GM12891 (cell line): ENCODE measurements at regions not wholly inside any gene's neighbourhood (a gene's known extent, or its start where the extent isn't known, plus 50 kb on each side); places are given as distances from the start of the nearest gene placed in this dataset.
"Not testable (repeated sequence)": the region's sequence is repeated elsewhere in the genome, so short reads cannot be mapped to it uniquely, and the experiment has no call there.

Source experiments
- DNase-seq: peaks from one replicate; pipeline ENCODE4 v3.0.0; 2011; ENCODE audit warnings: low spot score; ENCODE audit not compliant: insufficient read length
- FAIRE-seq: peaks from 2 replicates; lab custom pipeline; 2011; peaks lifted over from hg19 to GRCh38; lab: Jason Lieb, UNC

DNA sequence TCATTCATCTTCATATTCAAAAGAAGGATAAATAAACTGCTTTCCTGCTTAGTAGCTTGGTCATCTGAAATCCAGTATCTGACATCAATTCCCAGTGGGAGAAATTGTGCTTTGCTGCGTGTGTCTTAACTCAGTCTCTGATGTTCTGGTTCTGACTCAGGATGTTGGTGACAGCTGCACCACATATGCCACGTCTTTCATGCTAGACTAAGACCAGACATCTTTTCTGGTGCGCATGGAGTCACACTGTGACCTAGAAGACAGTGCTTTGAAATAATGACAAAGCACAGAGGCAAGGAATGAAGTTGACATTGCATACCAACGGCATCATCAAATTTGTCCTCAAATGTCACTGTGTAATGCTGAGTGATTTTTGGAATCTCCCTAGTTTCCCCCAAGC, 308.8 kb upstream of the PLGLB1 start:
- DNase-seq, FAIRE-seq: not testable (repeated sequence)

DNA sequence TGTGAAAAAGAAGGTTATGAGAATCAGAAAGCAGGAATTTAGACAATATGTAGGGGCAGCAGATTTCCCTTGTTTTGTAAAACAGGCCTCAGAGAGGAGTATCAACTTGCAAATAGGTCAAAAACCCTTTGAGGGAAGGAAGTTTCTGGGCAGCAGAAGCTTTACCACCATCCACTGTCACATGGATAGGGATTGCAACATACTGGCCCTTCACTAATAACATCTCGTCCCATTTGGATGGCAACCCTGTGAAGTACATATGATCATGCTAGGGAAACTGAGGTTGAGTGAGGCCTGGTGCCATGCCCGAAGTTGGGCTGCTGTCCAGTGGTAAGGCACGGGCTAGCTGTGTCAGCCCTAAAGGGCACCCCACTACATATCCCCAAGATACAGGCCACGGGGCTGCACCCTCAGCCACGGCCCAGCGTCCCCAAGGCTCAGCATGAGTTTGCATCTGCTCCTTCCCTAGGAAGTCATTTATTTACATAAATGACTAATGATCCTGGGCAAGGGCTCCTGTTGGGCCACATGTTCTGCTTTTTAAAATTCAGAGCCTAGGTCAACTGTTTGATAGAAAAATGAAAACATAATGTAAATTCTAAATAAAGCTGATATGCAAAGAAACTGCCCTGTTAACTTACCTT, 310.4 kb upstream of the PLGLB1 start:
- DNase-seq, FAIRE-seq: not testable (repeated sequence)

DNA sequence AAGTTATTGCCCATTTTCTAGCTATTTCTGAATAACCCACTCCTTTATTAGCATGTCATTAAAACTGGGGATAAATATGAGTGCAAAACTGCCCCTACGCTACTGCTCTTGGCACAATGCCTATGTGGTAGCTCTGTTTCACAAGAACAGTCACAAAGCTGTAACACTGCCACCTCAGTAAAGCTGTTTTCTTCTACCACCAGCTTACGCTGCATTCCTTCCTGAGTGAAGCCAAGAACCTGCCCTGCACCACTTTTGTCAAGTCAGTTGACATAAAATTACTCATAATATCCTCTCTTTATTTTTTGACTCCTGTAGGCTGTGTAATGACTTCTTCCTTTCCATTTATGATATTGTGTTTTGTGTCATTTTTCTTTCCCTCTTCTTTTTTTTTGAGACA, 313.2 kb upstream of the PLGLB1 start:
- FAIRE-seq, DNase-seq: not testable (repeated sequence)

GRCh38 chr2:87338998-87339397, 317.4 kb upstream of the PLGLB1 start:
- FAIRE-seq, DNase-seq: not testable (repeated sequence)

DNA sequence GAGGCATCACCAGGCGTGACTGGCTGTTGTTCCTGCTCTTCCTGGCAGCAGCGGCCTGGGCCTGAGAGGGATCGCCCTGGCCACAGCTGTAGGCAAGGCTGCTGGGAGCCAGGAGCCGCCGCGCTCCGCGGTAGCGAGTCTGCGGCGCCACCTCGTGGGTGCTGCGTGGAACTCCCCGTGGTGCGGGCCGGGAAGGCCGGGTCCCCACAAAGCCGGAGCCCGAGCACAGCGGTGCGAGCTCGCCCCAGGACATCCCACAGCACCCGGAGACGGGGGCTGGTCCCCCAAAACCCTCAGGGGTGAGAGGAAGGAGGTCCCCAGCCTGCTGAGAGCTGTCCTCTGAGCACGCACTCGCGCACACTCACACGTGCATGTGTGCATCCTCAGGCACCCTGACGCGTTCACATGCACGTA, 320.0 kb upstream of the PLGLB1 start:
- DNase-seq, FAIRE-seq: not testable (repeated sequence)

DNA sequence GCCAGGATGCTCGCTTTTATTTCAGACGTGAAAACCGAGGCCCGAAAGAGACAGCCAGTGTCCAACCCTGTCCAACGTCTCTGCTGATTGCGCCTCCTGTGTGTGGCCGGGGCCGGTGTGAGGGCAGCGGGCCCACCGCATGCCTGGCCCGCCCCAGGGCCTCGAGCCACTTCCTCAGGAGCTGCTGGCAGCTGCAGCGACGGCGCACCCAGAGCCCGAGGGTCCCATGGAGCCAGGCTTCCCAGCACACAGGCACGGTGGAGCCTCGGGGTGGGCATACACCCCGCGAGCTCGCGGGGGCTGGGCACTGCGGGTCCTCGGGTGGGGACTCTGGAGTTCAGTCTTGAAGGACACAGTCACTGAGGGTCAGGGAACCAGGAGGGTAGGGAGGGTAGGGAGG, 320.5 kb upstream of the PLGLB1 start:
- not testable (repeated sequence) for FAIRE-seq, DNase-seq

- FAIRE-seq, DNase-seq: not testable (repeated sequence)
Observed at GRCh38 chr2:87343347-87343746, 321.7 kb upstream of the PLGLB1 start.

DNA sequence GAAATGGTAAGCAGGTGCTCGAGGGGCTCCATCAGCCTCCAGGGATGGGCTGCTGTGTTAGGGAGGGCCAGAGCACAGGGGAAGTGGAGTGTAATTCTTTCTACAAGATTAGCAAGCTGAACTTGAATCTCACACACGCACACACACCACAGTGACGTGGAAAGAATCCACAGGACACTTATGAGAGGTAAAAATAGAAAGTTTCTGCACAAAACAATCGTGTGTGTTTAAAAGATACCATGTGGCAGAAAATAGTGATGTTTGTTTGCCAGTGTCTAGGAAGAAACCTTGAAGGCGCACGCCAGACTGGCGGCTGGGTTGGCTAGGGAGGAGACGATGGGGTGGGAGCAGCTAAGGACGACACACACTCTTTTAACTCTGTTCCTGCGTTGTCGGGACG, 323.6 kb upstream of the PLGLB1 start:
- DNase-seq, FAIRE-seq: not testable (repeated sequence)

GRCh38 chr2:87348556-87348955, 326.9 kb upstream of the PLGLB1 start:
- DNase-seq, FAIRE-seq: not testable (repeated sequence)

DNA sequence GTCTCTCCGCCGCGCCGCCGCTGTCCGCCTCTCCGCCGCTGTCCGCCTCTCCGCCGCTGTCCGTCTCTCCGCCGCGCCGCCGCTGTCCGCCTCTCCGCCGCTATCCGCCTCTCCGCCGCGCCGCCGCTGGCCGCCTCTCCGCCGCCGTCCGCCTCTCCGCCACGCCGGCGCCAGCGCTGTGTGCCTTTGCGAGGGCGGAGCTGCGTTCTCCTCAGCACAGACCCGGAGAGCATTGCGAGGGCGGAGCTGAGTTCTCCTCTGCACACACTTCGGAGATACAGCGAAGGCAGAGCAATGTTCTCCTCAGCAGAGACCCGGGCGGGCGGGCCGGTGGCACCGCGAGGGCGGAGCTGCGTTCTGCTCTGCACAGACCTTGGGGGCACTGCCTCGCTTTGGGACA, 327.4 kb upstream of the PLGLB1 start:
- DNase-seq, FAIRE-seq: not testable (repeated sequence)

DNA sequence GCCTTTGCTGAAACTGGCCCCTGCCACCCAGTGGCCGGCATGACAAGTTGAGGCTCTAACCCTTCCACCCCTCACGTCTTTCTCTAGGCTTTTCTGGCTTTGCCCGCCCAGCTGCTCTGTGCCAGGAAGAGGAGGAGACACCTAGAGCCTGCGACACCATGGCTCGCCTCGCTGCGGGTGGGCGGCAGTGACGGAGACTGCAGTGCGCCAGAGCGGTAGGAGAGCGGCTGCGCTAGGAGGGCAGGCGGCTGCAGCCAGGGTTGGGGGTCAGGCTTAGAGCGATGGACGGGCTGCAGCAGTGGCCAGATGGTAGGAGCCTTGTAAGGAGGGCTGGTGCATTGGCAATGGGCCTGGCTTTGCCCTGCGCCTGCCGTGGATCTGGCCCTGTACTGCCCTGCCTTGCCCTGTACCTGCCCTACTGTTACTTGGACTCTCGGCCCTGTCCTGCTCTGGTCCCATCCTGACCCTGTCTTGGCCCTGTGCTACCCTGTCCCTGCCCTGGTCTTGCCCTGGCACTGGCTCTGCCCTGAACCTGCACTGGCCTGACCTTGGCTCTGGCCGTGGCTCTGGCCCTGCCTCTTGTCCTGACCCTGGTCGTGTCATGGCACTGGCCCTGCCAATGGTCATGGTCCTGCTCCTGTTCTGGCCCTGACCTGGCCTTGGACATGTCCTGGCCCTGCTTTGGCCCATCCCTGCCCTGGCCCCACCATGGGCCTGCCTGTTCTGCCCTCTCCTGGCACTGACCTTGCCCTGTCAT, 330.7 kb upstream of the PLGLB1 start:
- FAIRE-seq, DNase-seq: not testable (repeated sequence)

DNA sequence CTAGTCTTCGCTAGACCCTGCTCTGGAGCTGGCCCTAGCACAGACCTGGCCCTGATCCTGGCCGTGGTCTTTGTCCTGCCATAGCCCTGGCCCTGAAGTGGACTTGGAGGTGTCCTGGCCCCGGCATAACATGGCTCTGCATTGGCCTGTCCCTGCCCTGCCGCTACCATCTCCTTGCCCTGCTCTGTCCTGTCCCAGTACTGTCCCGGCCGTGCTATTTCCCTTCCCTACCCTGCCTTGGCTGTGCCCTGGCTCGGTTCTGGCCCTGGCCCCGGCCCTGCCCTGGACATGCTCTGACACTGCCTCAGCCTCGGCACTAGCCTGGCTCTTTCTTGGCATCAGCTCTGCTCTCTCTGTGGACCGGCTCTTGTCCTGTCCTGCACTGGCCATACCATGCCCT, 331.8 kb upstream of the PLGLB1 start:
- not testable (repeated sequence) for FAIRE-seq, DNase-seq

- not testable (repeated sequence) for DNase-seq, FAIRE-seq
Observed at GRCh38 chr2:87354102-87354501, 332.5 kb upstream of the PLGLB1 start.

GRCh38 chr2:87360250-87360649, 338.6 kb upstream of the PLGLB1 start:
- not testable (repeated sequence) for DNase-seq, FAIRE-seq

- not testable (repeated sequence) for FAIRE-seq, DNase-seq
Observed at GRCh38 chr2:87360927-87361326, 339.3 kb upstream of the PLGLB1 start.

DNA sequence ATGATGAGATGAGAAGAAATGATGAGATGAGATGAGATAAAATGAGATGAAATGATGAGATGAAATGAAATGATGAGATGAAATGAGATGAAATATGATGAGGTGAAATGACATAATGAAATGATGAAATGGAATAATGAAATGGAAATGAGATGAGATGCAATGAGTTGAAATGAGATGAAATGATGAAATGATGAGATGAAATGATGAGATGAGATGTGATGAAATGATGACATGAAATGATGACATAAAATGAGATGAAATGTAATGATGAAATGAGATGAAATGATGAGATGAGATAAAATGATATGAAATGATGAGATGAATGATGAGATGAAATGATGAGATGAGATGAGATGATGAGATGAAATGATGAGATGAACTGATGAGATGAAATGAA, 340.2 kb upstream of the PLGLB1 start:
- FAIRE-seq, DNase-seq: not testable (repeated sequence)

DNA sequence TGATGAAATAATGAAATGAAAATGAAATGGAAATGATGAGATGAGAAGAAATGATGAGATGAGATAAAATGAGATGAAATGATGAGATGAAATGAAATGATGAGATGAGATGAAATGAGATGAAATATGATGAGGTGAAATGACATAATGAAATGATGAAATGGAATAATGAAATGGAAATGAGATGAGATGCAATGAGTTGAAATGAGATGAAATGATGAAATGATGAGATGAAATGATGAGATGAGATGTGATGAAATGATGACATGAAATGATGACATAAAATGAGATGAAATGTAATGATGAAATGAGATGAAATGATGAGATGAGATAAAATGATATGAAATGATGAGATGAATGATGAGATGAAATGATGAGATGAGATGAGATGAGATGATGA, 342.7 kb upstream of the PLGLB1 start:
- DNase-seq, FAIRE-seq: not testable (repeated sequence)

- FAIRE-seq, DNase-seq: not testable (repeated sequence)
Observed at GRCh38 chr2:87365038-87365437, 343.4 kb upstream of the PLGLB1 start.

- not testable (repeated sequence) for FAIRE-seq, DNase-seq
Observed at GRCh38 chr2:87386063-87386560, 361.8 kb upstream of the PLGLB2 start.

DNA sequence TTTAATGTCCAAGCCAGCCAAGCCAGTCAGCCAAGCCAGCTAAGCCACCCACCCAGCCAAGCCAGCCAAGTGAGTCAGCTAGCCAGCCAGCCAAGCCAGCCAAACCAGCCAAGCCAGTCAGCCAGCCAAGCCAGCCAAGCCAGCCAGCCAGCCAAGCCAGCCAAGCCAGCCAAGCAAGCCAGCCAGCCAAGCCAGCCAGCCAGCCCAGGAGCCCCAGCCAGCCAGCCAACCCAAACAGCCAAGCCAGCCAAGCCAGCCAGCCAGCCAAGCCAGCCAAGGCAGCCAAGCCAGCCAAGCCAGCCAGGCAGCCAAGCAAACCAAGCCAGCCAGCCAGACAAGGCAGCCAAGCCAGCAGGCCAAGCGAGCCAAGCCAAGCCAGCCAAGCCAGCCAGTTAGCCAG, 352.1 kb upstream of the PLGLB2 start:
- FAIRE-seq, DNase-seq: not testable (repeated sequence)
